H9 (cell line): ENCODE measurements at regions not wholly inside any gene's neighbourhood (a gene's known extent, or its start where the extent isn't known, plus 50 kb on each side); places are given as distances from the start of the nearest gene placed in this dataset.
A peak's percentile ranks its signal among the peaks of the same experiment; 100 is the strongest.

Experiments used
- DNase-seq: peaks from one replicate; pipeline ENCODE4 v3.0.0-alpha.2; 2017
- H2AFZ ChIP-seq: one replicate; pipeline ENCODE4 v1.6.1; 2013; ENCODE audit warnings: mild to moderate bottlenecking, low read length, control low read depth, moderate library complexity
- H2AK5ac ChIP-seq: 2 replicates; pipeline ENCODE4 v1.6.1; 2013; ENCODE audit warnings: low read length, control low read depth, mixed read lengths; ENCODE audit not compliant: insufficient read length
- H2BK120ac ChIP-seq: one replicate; pipeline ENCODE4 v1.6.1; 2013; ENCODE audit warnings: low read depth, mild to moderate bottlenecking, low read length, control low read depth, inconsistent platforms; ENCODE audit not compliant: poor library complexity, severe bottlenecking
- H2BK12ac ChIP-seq: 2 replicates; pipeline ENCODE4 v1.6.1; 2013; ENCODE audit warnings: low read length, control low read depth, mixed read lengths, low read depth; ENCODE audit not compliant: insufficient read length
- H2BK15ac ChIP-seq: 2 replicates; pipeline ENCODE4 v1.6.1; 2013; ENCODE audit warnings: low read depth, low read length, control low read depth
- H2BK20ac ChIP-seq: one replicate; pipeline ENCODE4 v1.6.1; 2013; ENCODE audit warnings: low read depth, mild to moderate bottlenecking, low read length, control low read depth, inconsistent platforms; ENCODE audit not compliant: poor library complexity, severe bottlenecking
- H2BK5ac ChIP-seq: 2 replicates; pipeline ENCODE4 v1.6.1; 2013; ENCODE audit warnings: low read length, control low read depth, mixed read lengths; ENCODE audit not compliant: insufficient read length
- H3K14ac ChIP-seq: 2 replicates; pipeline ENCODE4 v1.6.1; 2013; ENCODE audit warnings: low read length, control low read depth; ENCODE audit not compliant: insufficient read depth
- H3K18ac ChIP-seq: 2 replicates; pipeline ENCODE4 v1.6.1; 2013; ENCODE audit warnings: low read depth, mild to moderate bottlenecking, mixed read lengths, low read length, control low read depth; ENCODE audit not compliant: insufficient read length
- H3K23ac ChIP-seq: 2 replicates; pipeline ENCODE4 v1.6.1; 2013; ENCODE audit warnings: low read length, control low read depth, mixed read lengths, low read depth; ENCODE audit not compliant: insufficient read length
- H3K23me2 ChIP-seq: 2 replicates; pipeline ENCODE4 v1.6.1; 2013; ENCODE audit warnings: low read depth, mild to moderate bottlenecking, mixed read lengths, low read length, control low read depth; ENCODE audit not compliant: insufficient read length, poor library complexity, severe bottlenecking
- H3K27ac ChIP-seq: 2 replicates; pipeline ENCODE4 v1.5.1; 2013; ENCODE audit warnings: low read length, control low read depth, mixed read lengths, low read depth; ENCODE audit not compliant: insufficient read length
- H3K27me3 ChIP-seq: 2 replicates; pipeline ENCODE4 v1.6.1; 2013; ENCODE audit warnings: low read length, control low read depth, inconsistent platforms; ENCODE audit not compliant: insufficient read depth
- H3K4ac ChIP-seq: 2 replicates; pipeline ENCODE4 v1.6.1; 2013; ENCODE audit warnings: low read depth, mild to moderate bottlenecking, control low read depth, inconsistent platforms, low read length, moderate library complexity
- H3K4me1 ChIP-seq: 2 replicates; pipeline ENCODE4 v1.6.1; 2013; ENCODE audit warnings: low read length, control low read depth, inconsistent platforms; ENCODE audit not compliant: insufficient read depth
- H3K4me2 ChIP-seq: 2 replicates; pipeline ENCODE4 v1.6.1; 2013; ENCODE audit warnings: low read length, control low read depth, mixed read lengths; ENCODE audit not compliant: insufficient read length, insufficient read depth
- H3K56ac ChIP-seq: 2 replicates; pipeline ENCODE4 v1.6.1; 2013; ENCODE audit warnings: low read depth, mild to moderate bottlenecking, mixed read lengths, low read length, control low read depth; ENCODE audit not compliant: insufficient read length
- H3K79me1 ChIP-seq: 2 replicates; pipeline ENCODE4 v1.6.1; 2013; ENCODE audit warnings: low read depth, mild to moderate bottlenecking, moderate library complexity, low read length, control low read depth, inconsistent platforms; ENCODE audit not compliant: insufficient read depth, poor library complexity, severe bottlenecking
- H3K79me2 ChIP-seq: 2 replicates; pipeline ENCODE4 v1.6.1; 2013; ENCODE audit warnings: low read length, control low read depth, inconsistent platforms; ENCODE audit not compliant: insufficient read depth
- H3K9ac ChIP-seq: 2 replicates; pipeline ENCODE4 v1.6.1; 2013; ENCODE audit warnings: low read length, control low read depth, mixed read lengths; ENCODE audit not compliant: insufficient read length; ENCODE audit errors: extremely low read depth
- H3K9me3 ChIP-seq: one replicate; pipeline ENCODE4 v1.6.1; 2013; ENCODE audit warnings: low read depth, low read length, inconsistent platforms; ENCODE audit not compliant: control insufficient read depth
- H3T11ph ChIP-seq: one replicate; pipeline ENCODE4 v1.6.1; 2013; ENCODE audit warnings: mild to moderate bottlenecking, low read length, control low read depth, inconsistent platforms
- H4K20me1 ChIP-seq: one replicate; pipeline ENCODE4 v1.6.1; 2013; ENCODE audit not compliant: control insufficient read depth, insufficient read length, insufficient read depth
- H4K5ac ChIP-seq: 2 replicates; pipeline ENCODE4 v1.6.1; 2013; ENCODE audit warnings: low read depth, mild to moderate bottlenecking, mixed read lengths, low read length, control low read depth; ENCODE audit not compliant: insufficient read length
- H4K8ac ChIP-seq: replicated peaks from 2 replicates; pipeline ENCODE4 v1.6.1; 2013; ENCODE audit warnings: low read length, control low read depth, mixed read lengths, low read depth; ENCODE audit not compliant: insufficient read length
- H4K91ac ChIP-seq: 2 replicates; pipeline ENCODE4 v1.6.1; 2013; ENCODE audit warnings: low read depth, mild to moderate bottlenecking, moderate library complexity, mixed read lengths, low read length, control low read depth; ENCODE audit not compliant: insufficient read length
- H3K27ac Mint-ChIP-seq, 3 experiments: 2 replicates in 2 of 3; 3 replicates in 1 of 3; pipeline ENCODE4 v1.8.0; 2020 to 2021; ENCODE audit warnings: mixed read lengths in 3 of 3, mild to moderate bottlenecking in 1 of 3, moderate library complexity in 1 of 3
- H3K27me3 Mint-ChIP-seq: 2 replicates; pipeline ENCODE4 v1.8.0; 2021; ENCODE audit warnings: low read depth, mild to moderate bottlenecking, moderate library complexity, mixed read lengths
- H3K36me3 Mint-ChIP-seq, 3 experiments: 2 replicates in 2 of 3; 3 replicates in 1 of 3; pipeline ENCODE4 v1.8.0; 2020 to 2021; ENCODE audit warnings: low read depth in 3 of 3, mixed read lengths in 3 of 3; ENCODE audit not compliant: insufficient read depth in 1 of 3
- H3K4me1 Mint-ChIP-seq, 2 experiments: 2 replicates each; pipeline ENCODE4 v1.8.0; 2020; ENCODE audit warnings: mixed read lengths in 2 of 2
- H3K4me3 Mint-ChIP-seq, 2 experiments: 2 replicates in 1 of 2; 3 replicates in 1 of 2; pipeline ENCODE4 v1.8.0; 2020 to 2021; ENCODE audit warnings: mild to moderate bottlenecking in 2 of 2, mixed read lengths in 2 of 2, moderate library complexity in 1 of 2
- H3K9me3 Mint-ChIP-seq, 2 experiments: 2 replicates in 1 of 2; 3 replicates in 1 of 2; pipeline ENCODE4 v1.8.0; 2020; ENCODE audit warnings: mild to moderate bottlenecking in 2 of 2, mixed read lengths in 2 of 2, moderate library complexity in 1 of 2
- CTCF ChIP-seq: fragments of 200-600 bp; sonication (generic); conservative IDR thresholded peaks from 3 replicates; pipeline ENCODE4 v1.8.0; 2021; ENCODE audit warnings: antibody characterized with exemption, mild to moderate bottlenecking
- WGBS: extraction: QIAGEN DNeasy Blood & Tissue Kit; methylation state at CpG from one replicate; pipeline ENCODE4 v1.1.7; 2013; ENCODE audit warnings: missing lambda C conversion rate, low lambda C conversion rate, mixed read lengths; ENCODE audit not compliant: insufficient read length; ENCODE audit errors: extremely low coverage; 5-methylcytosine and 5-hydroxymethylcytosine counted together

- no peaks in the 10 kb centered on the region for H3K36me3 Mint-ChIP-seq
- peaks cover 3% of the 10 kb centered on the region for H4K20me1 ChIP-seq
These were observed 625.4 kb downstream of the BRD1 start for GRCh38 chr22:49202226-49202625.

More at GRCh38 chr22:49202226-49202625, 625.4 kb downstream of the BRD1 start:
- H3K9me3 ChIP-seq, result no peaks in the 10 kb centered on the region
- Mint-ChIP-seq H3K4me1 (peaks cover 10 to 13% of the 10 kb centered on the region in 2 experiments), H3K27ac (no peak overlapping the region), H3K4me3 (no peak overlapping the region), H3K9me3 (no peaks in the 10 kb centered on the region), H3K27me3 (peaks cover 32% of the 10 kb centered on the region)
- DNase-seq, result peak; percentile 15
- no peak overlapping the region for H2BK5ac ChIP-seq
- no peaks in the 10 kb centered on the region for H3K4me1 ChIP-seq
- H3K23me2 ChIP-seq, result no peaks in the 10 kb centered on the region
- H2AK5ac ChIP-seq, result no peak overlapping the region
- no peak overlapping the region for H3K9ac ChIP-seq
- H2BK20ac ChIP-seq, result no peak overlapping the region
- H3K4me2 ChIP-seq, result no peak overlapping the region
- H3K79me2 ChIP-seq, result no peaks in the 10 kb centered on the region
- H3K14ac ChIP-seq, result no peak overlapping the region; the same call in 1 of the 2 replicates
- no CpG with 5 or more reads among the region's 8 CpGs for WGBS
- H4K91ac ChIP-seq, result no peak overlapping the region
- H3K27ac ChIP-seq, result no peak overlapping the region
- H4K5ac ChIP-seq, result no peak overlapping the region
- no peak overlapping the region for H3K18ac ChIP-seq
- H2AFZ ChIP-seq, result no peak overlapping the region
- no peak overlapping the region for H2BK120ac ChIP-seq
- no peaks in the 10 kb centered on the region for H3K27me3 ChIP-seq
- no peak overlapping the region for H3K23ac ChIP-seq
- H2BK12ac ChIP-seq, result no peak overlapping the region
- no peak overlapping the region for H3T11ph ChIP-seq
- H3K79me1 ChIP-seq, result no peaks in the 10 kb centered on the region
- H3K4ac ChIP-seq, result no peak overlapping the region
- no peak overlapping the region for H2BK15ac ChIP-seq
- H4K8ac ChIP-seq, result no peak overlapping the region
- TF ChIP-seq CTCF, result no peak
- no peak overlapping the region for H3K56ac ChIP-seq
